SK-N-SH treated with all-trans-retinoic acid at 6 μM for 48 hours (cell line): ENCODE measurements at regions not wholly inside any gene's neighbourhood (a gene's known extent, or its start where the extent isn't known, plus 50 kb on each side); places are given as distances from the start of the nearest gene placed in this dataset.

Experiments
- ESRRG ChIP-seq: fragments of 250-450 bp; sonication (Bioruptor Pico); IDR thresholded peaks from 2 replicates; pipeline ENCODE4 v1.6.1; 2021; ENCODE audit warnings: mild to moderate bottlenecking
- GLIS3 ChIP-seq: fragments of 250-450 bp; sonication (Bioruptor Pico); IDR thresholded peaks from 2 replicates; pipeline ENCODE4 v1.5.0; 2020; ENCODE audit warnings: mild to moderate bottlenecking, moderate library complexity
- ISL1 ChIP-seq: fragments of 250-450 bp; sonication (Bioruptor Pico); IDR thresholded peaks from 2 replicates; pipeline ENCODE4 v2.1.2; 2022; ENCODE audit warnings: mild to moderate bottlenecking, moderate library complexity
- PPARA ChIP-seq: fragments of 250-450 bp; sonication (Bioruptor Pico); IDR thresholded peaks from 2 replicates; pipeline ENCODE4 v1.5.0; 2020; ENCODE audit warnings: mild to moderate bottlenecking, borderline replicate concordance
- RARB ChIP-seq: fragments of 250-450 bp; sonication (Bioruptor Pico); IDR thresholded peaks from 2 replicates; pipeline ENCODE4 v1.8.0; 2021; ENCODE audit warnings: mild to moderate bottlenecking, moderate library complexity
- SNAI2 ChIP-seq: fragments of 250-450 bp; sonication (Bioruptor Pico); IDR thresholded peaks from 2 replicates; pipeline ENCODE4 v1.5.0; 2020; ENCODE audit warnings: mild to moderate bottlenecking, moderate library complexity
- TOX ChIP-seq: fragments of 250-450 bp; sonication (Bioruptor Pico); IDR thresholded peaks from 2 replicates; pipeline ENCODE4 v1.8.0; 2021; ENCODE audit warnings: mild to moderate bottlenecking, moderate library complexity, borderline replicate concordance
- TSHZ2 ChIP-seq: fragments of 250-450 bp; sonication (Bioruptor Pico); IDR thresholded peaks from 2 replicates; pipeline ENCODE4 v1.5.0; 2020; ENCODE audit warnings: mild to moderate bottlenecking, moderate library complexity
- ZNF565 ChIP-seq: fragments of 450-650 bp; formaldehyde crosslinking; conservative IDR thresholded peaks from 2 replicates; pipeline ENCODE4 v1.5.0; 2020; ENCODE audit warnings: low read depth, mild to moderate bottlenecking, moderate library complexity
- ZNF8 ChIP-seq: fragments of 450-650 bp; formaldehyde crosslinking; IDR thresholded peaks from 2 replicates; pipeline ENCODE4 v1.5.0; 2020; ENCODE audit warnings: mild to moderate bottlenecking, moderate library complexity
- TF ChIP-seq, protein P1 (sequence below): fragments of 250-450 bp; sonication (Bioruptor Pico); IDR thresholded peaks from 2 replicates; pipeline ENCODE4 v1.8.0; 2021; ENCODE audit warnings: low read depth, mild to moderate bottlenecking, moderate library complexity, borderline replicate concordance
- TF ChIP-seq, protein P2 (sequence below): fragments of 250-450 bp; sonication (Bioruptor Pico); IDR thresholded peaks from 2 replicates; pipeline ENCODE4 v1.8.0; 2020; ENCODE audit warnings: mild to moderate bottlenecking, moderate library complexity, borderline replicate concordance

DNA sequence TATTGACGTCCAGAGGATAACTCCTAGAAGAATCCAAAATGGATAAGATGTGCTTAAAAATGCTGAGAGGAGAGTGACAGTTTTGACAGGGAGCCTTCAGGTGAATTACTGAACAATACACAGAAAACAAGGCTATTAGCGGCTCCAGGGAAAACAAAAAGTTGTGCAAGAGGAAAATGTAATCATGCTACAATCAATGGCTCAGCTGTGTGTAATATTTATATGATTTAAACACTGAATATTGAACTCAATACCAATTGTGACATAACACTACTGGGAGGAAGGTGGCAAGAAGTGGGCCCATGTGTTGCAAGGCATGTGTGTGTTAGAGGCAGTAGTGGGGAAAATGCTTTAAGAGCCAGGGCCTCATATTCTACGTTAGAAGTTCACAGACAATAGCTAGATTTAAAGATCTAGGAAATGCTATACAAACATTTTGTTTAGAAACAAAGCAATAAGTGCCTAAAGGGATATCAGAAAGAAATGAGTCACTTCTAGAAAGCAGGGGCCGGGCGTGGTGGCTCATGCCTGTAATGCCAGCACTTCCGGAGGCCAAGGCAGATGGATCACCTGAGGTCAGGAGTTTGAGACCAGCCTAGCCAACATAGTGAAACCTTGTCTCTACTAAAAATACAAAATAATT is 253.2 kb upstream of the IRX5 start:
- TF ChIP-seq TOX (CRISPR knock-in tag) = no peak
- TF ChIP-seq GLIS3 = no peak
- TF ChIP-seq ZNF8 (CRISPR knock-in tag) = no peak
- TF ChIP-seq RARB (CRISPR knock-in tag) = no peak
- no peak for TF ChIP-seq ESRRG (CRISPR knock-in tag)
- TF ChIP-seq PPARA (CRISPR knock-in tag) = no peak
- TF ChIP-seq ISL1 (CRISPR knock-in tag) = no peak
- no peak for TF ChIP-seq ZNF565 (CRISPR knock-in tag)
- TF ChIP-seq, protein P1, sequence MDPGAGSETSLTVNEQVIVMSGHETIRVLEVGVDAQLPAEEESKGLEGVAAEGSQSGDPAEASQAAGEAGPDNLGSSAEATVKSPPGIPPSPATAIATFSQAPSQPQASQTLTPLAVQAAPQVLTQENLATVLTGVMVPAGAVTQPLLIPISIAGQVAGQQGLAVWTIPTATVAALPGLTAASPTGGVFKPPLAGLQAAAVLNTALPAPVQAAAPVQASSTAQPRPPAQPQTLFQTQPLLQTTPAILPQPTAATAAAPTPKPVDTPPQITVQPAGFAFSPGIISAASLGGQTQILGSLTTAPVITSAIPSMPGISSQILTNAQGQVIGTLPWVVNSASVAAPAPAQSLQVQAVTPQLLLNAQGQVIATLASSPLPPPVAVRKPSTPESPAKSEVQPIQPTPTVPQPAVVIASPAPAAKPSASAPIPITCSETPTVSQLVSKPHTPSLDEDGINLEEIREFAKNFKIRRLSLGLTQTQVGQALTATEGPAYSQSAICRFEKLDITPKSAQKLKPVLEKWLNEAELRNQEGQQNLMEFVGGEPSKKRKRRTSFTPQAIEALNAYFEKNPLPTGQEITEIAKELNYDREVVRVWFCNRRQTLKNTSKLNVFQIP (CRISPR knock-in tag) = no peak
- TF ChIP-seq, protein P2, sequence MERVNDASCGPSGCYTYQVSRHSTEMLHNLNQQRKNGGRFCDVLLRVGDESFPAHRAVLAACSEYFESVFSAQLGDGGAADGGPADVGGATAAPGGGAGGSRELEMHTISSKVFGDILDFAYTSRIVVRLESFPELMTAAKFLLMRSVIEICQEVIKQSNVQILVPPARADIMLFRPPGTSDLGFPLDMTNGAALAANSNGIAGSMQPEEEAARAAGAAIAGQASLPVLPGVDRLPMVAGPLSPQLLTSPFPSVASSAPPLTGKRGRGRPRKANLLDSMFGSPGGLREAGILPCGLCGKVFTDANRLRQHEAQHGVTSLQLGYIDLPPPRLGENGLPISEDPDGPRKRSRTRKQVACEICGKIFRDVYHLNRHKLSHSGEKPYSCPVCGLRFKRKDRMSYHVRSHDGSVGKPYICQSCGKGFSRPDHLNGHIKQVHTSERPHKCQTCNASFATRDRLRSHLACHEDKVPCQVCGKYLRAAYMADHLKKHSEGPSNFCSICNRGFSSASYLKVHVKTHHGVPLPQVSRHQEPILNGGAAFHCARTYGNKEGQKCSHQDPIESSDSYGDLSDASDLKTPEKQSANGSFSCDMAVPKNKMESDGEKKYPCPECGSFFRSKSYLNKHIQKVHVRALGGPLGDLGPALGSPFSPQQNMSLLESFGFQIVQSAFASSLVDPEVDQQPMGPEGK (CRISPR knock-in tag) = no peak
- TF ChIP-seq SNAI2 (CRISPR knock-in tag) = no peak
- no peak for TF ChIP-seq TSHZ2 (CRISPR knock-in tag)
